MM.1S (cell line): ENCODE measurements at regions not wholly inside any gene's neighbourhood (a gene's known extent, or its start where the extent isn't known, plus 50 kb on each side); places are given as distances from the start of the nearest gene placed in this dataset.

ENCODE experiments used
- DNase-seq: peaks from one replicate; pipeline ENCODE4 v3.0.0-alpha.2; 2015
- H2AFZ ChIP-seq: fragments of 300-600 bp; sonication (generic); 2 replicates; pipeline ENCODE4 v1.6.0; 2016; ENCODE audit warnings: antibody characterized with exemption, low read length
- H3F3A ChIP-seq: fragments of 300-600 bp; sonication (generic); 2 replicates; pipeline ENCODE4 v1.6.1; 2016; ENCODE audit warnings: mild to moderate bottlenecking, antibody characterized with exemption, low read length, moderate library complexity, mixed read lengths; ENCODE audit not compliant: insufficient read depth
- H3K27ac ChIP-seq: fragments of 300-600 bp; sonication (generic); 2 replicates; pipeline ENCODE4 v1.5.1; 2016; ENCODE audit warnings: mild to moderate bottlenecking, low read length
- H3K27me3 ChIP-seq: fragments of 300-600 bp; sonication (generic); replicated peaks from 2 replicates; pipeline ENCODE4 v1.6.0; 2016; ENCODE audit warnings: low read length; ENCODE audit not compliant: insufficient read depth
- H3K36me3 ChIP-seq: fragments of 300-600 bp; sonication (generic); replicated peaks from 2 replicates; pipeline ENCODE4 v1.6.1; 2016; ENCODE audit warnings: mild to moderate bottlenecking, low read length, mixed read lengths; ENCODE audit not compliant: insufficient read depth
- H3K4me1 ChIP-seq: fragments of 300-600 bp; sonication (generic); 2 replicates; pipeline ENCODE4 v1.6.1; 2016; ENCODE audit warnings: low read length, mixed read lengths
- H3K4me2 ChIP-seq: fragments of 300-600 bp; sonication (generic); 2 replicates; pipeline ENCODE4 v1.6.0; 2016; ENCODE audit warnings: low read depth, low read length
- H3K4me3 ChIP-seq: fragments of 300-600 bp; sonication (generic); 2 replicates; pipeline ENCODE4 v1.5.1; 2016; ENCODE audit warnings: low read length, mixed read lengths
- H3K79me2 ChIP-seq: fragments of 300-600 bp; sonication (generic); 2 replicates; pipeline ENCODE4 v1.6.1; 2016; ENCODE audit warnings: mixed run types, low read length, mixed read lengths
- H3K9ac ChIP-seq: fragments of 300-600 bp; sonication (generic); 2 replicates; pipeline ENCODE4 v1.6.1; 2016; ENCODE audit warnings: low read length, mixed read lengths
- H3K9me2 ChIP-seq: fragments of 300-600 bp; sonication (generic); replicated peaks from 2 replicates; pipeline ENCODE4 v1.6.1; 2016; ENCODE audit warnings: mild to moderate bottlenecking, low read length, mixed read lengths; ENCODE audit not compliant: insufficient read depth
- H3K9me3 ChIP-seq: fragments of 300-600 bp; sonication (generic); replicated peaks from 2 replicates; pipeline ENCODE4 v1.6.1; 2016; ENCODE audit warnings: mild to moderate bottlenecking, low read length, mixed read lengths; ENCODE audit not compliant: insufficient read depth
- H4K20me1 ChIP-seq: fragments of 300-600 bp; sonication (generic); 2 replicates; pipeline ENCODE4 v1.6.1; 2016; ENCODE audit warnings: mild to moderate bottlenecking, low read length, moderate library complexity, mixed read lengths; ENCODE audit not compliant: insufficient read depth
- CTCF ChIP-seq: fragments of 300-600 bp; sonication (generic); IDR thresholded peaks from 2 replicates; pipeline ENCODE4 v1.5.1; 2016; ENCODE audit warnings: antibody characterized with exemption, low read length, mixed read lengths
- EZH2 ChIP-seq: fragments of 300-600 bp; sonication (generic); optimal IDR thresholded peaks from 2 replicates; pipeline ENCODE3; 2017; ENCODE audit warnings: low read depth, mild to moderate bottlenecking, antibody characterized with exemption, low read length, mixed read lengths
- EZH2phosphoT487 ChIP-seq: fragments of 300-600 bp; sonication (generic); IDR thresholded peaks from 2 replicates; pipeline ENCODE4 v1.6.1; 2018; ENCODE audit warnings: antibody characterized with exemption, low read length

GRCh38 chr7:91569728-91570457, 305.7 kb downstream of the FZD1 start:
- H3F3A ChIP-seq, result no peaks in the 10 kb centered on the region
- no peaks in the 10 kb centered on the region for H4K20me1 ChIP-seq
- no peaks in the 10 kb centered on the region for H3K36me3 ChIP-seq
- H3K9me3 ChIP-seq, result no peaks in the 10 kb centered on the region
- no peak overlapping the region for H3K27ac ChIP-seq
- H3K9ac ChIP-seq, result no peak overlapping the region
- H3K4me1 ChIP-seq, result no peaks in the 10 kb centered on the region
- H3K27me3 ChIP-seq, result no peaks in the 10 kb centered on the region
- H2AFZ ChIP-seq, result no peak overlapping the region
- no peaks in the 10 kb centered on the region for H3K9me2 ChIP-seq
- no peak overlapping the region for H3K4me3 ChIP-seq
- no peak overlapping the region for H3K4me2 ChIP-seq
- no peak for DNase-seq
- no peaks in the 10 kb centered on the region for H3K79me2 ChIP-seq
- TF ChIP-seq CTCF, result no peak
- no peak for TF ChIP-seq EZH2
- no peak for TF ChIP-seq EZH2phosphoT487

- Histone ChIP-seq H3K27me3 (no peaks in the 10 kb centered on the region), H3K36me3 (no peaks in the 10 kb centered on the region), H3K27ac (no peak overlapping the region), H3K79me2 (no peaks in the 10 kb centered on the region), H3K4me1 (no peaks in the 10 kb centered on the region), H2AFZ (no peak overlapping the region), H3K9me3 (no peaks in the 10 kb centered on the region), H3F3A (no peaks in the 10 kb centered on the region), H4K20me1 (no peaks in the 10 kb centered on the region), H3K9me2 (no peaks in the 10 kb centered on the region), H3K4me2 (no peak overlapping the region), H3K4me3 (no peak overlapping the region), H3K9ac (no peak overlapping the region)
- no peak for DNase-seq
- TF ChIP-seq EZH2 (no peak), CTCF (no peak)
Measured at GRCh38 chr7:91570560-91570959, 306.3 kb downstream of the FZD1 start.

- Histone ChIP-seq H3K27ac (no peak overlapping the region), H3K79me2 (no peaks in the 10 kb centered on the region), H3K4me1 (no peaks in the 10 kb centered on the region), H2AFZ (no peak overlapping the region), H3K27me3 (no peaks in the 10 kb centered on the region), H3K4me2 (no peak overlapping the region), H3K9ac (no peak overlapping the region), H4K20me1 (no peaks in the 10 kb centered on the region), H3K9me3 (no peaks in the 10 kb centered on the region), H3K36me3 (no peaks in the 10 kb centered on the region), H3F3A (no peaks in the 10 kb centered on the region), H3K9me2 (no peaks in the 10 kb centered on the region), H3K4me3 (no peak overlapping the region)
- TF ChIP-seq EZH2phosphoT487 (no peak), EZH2 (no peak), CTCF (no peak)
- no peak for DNase-seq
Measured at GRCh38 chr7:91571601-91572000, 307.4 kb downstream of the FZD1 start.
